Tibial artery (tissue), 4 donors: ENCODE measurements at regions not wholly inside any gene's neighbourhood (a gene's known extent, or its start where the extent isn't known, plus 50 kb on each side); places are given as distances from the start of the nearest gene placed in this dataset.
"Not testable (repeated sequence)": the region's sequence is repeated elsewhere in the genome, so short reads cannot be mapped to it uniquely, and the experiment has no call there.

Experiments used
- DNase-seq, 2 donors: peaks; one replicate each; pipeline ENCODE4 v3.0.0-alpha.2; 2019
- H3K27ac ChIP-seq, 2 donors: fragments of 200-600 bp; sonication (generic) in 1 of 2; 1 replicate in 1 of 2; 2 replicates in 1 of 2; pipeline ENCODE4 v1.5.1; 2018 to 2019; ENCODE audit warnings: mild to moderate bottlenecking in 1 of 2
- H3K27me3 ChIP-seq, 2 donors: fragments of 200-600 bp; sonication (generic) in 1 of 2; one replicate each; pipeline versions ENCODE4 v1.5.1 to v1.6.0; 2016 to 2019
- H3K36me3 ChIP-seq, 3 donors: fragments of 200-600 bp; sonication (generic) in 2 of 3; one replicate each; pipeline ENCODE4 v1.5.1; 2016 to 2019; ENCODE audit warnings: mild to moderate bottlenecking in 2 of 3
- H3K4me1 ChIP-seq, 4 donors: fragments of 200-600 bp; sonication (generic) in 2 of 4; 1 replicate in 3 of 4; 2 replicates in 1 of 4; pipeline ENCODE4 v1.5.1; 2016 to 2019
- H3K4me3 ChIP-seq, 2 donors: fragments of 200-600 bp; sonication (generic) in 1 of 2; 1 replicate in 1 of 2; 2 replicates in 1 of 2; pipeline ENCODE4 v1.5.1; 2018 to 2019; ENCODE audit warnings: mild to moderate bottlenecking in 2 of 2
- H3K9me3 ChIP-seq, 3 donors: fragments of 200-600 bp; sonication (generic) in 1 of 3; one replicate each; pipeline ENCODE4 v1.5.1; 2016 to 2019
- intact Hi-C: fragments of 100-400 bp; cut with DNase I; formaldehyde crosslinking; loops from one replicate; pipeline ENCODE4 v1.15.0; 2023; ENCODE audit warnings: low total_unique reads
- TF ChIP-seq, protein P1 (sequence below), 2 experiments: fragments of 200-600 bp in 1 of 2; fragments of 450-650 bp in 1 of 2; IDR thresholded peaks; one replicate each; pipeline ENCODE4 v1.5.1; 2017 to 2019; ENCODE audit warnings: antibody characterized with exemption in 2 of 2, mild to moderate bottlenecking in 1 of 2, moderate library complexity in 1 of 2

- intact Hi-C loops = no loop called here
- no peaks in the 10 kb centered on the region for H3K27me3 ChIP-seq
- DNase-seq = no peak
- H3K4me1 ChIP-seq = peaks cover 0 to 9% (median 4%) of the 10 kb centered on the region in 4 donors
- H3K9me3 ChIP-seq = no peaks in the 10 kb centered on the region
- no peak overlapping the region for H3K27ac ChIP-seq
- H3K4me3 ChIP-seq = no peak overlapping the region
- H3K36me3 ChIP-seq = no peaks in the 10 kb centered on the region
- TF ChIP-seq, protein P1, sequence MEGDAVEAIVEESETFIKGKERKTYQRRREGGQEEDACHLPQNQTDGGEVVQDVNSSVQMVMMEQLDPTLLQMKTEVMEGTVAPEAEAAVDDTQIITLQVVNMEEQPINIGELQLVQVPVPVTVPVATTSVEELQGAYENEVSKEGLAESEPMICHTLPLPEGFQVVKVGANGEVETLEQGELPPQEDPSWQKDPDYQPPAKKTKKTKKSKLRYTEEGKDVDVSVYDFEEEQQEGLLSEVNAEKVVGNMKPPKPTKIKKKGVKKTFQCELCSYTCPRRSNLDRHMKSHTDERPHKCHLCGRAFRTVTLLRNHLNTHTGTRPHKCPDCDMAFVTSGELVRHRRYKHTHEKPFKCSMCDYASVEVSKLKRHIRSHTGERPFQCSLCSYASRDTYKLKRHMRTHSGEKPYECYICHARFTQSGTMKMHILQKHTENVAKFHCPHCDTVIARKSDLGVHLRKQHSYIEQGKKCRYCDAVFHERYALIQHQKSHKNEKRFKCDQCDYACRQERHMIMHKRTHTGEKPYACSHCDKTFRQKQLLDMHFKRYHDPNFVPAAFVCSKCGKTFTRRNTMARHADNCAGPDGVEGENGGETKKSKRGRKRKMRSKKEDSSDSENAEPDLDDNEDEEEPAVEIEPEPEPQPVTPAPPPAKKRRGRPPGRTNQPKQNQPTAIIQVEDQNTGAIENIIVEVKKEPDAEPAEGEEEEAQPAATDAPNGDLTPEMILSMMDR (IDR thresholded peaks at IDR 0.05) = no peak
Measured at GRCh38 chr12:69047990-69048389, 115.0 kb upstream of the CPM start.

DNA sequence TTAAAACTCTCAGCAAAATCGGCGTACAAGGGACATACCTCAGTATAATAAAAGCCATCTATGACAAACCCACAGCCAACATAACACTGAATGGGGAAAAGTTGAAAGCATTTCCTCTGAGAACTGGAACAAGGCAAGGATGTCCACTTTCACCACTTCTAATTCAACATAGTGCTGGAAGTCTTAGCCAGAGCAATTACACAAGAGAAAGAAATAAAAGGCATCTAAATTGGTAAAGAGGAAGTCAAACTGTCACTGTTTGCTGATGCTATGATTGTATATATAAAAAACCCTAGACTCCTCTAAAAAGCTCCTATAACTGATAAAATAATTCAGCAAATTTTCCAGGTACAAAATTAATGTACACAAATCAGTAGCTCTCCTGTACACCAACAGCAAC is 116.9 kb upstream of the CPM start:
- intact Hi-C loops, DNase-seq, H3K36me3 ChIP-seq, H3K9me3 ChIP-seq, H3K27me3 ChIP-seq, H3K4me3 ChIP-seq, H3K27ac ChIP-seq: not testable (repeated sequence)
- H3K4me1 ChIP-seq = peaks cover 0 to 11% (median 8%) of the 10 kb centered on the region in 4 donors

- intact Hi-C loops = no loop called here
- TF ChIP-seq, protein P1 (IDR thresholded peaks at IDR 0.05) = no peak
- Histone ChIP-seq H3K4me3 (no peak overlapping the region), H3K36me3 (no peaks in the 10 kb centered on the region), H3K9me3 (no peaks in the 10 kb centered on the region), H3K4me1 (peaks cover 0 to 11% (median 8%) of the 10 kb centered on the region in 4 donors), H3K27ac (no peak overlapping the region), H3K27me3 (no peaks in the 10 kb centered on the region)
- DNase-seq = no peak
Measured at GRCh38 chr12:69052613-69053408, 119.8 kb upstream of the CPM start.

GRCh38 chr12:69054343-69055056 is 121.5 kb upstream of the CPM start:
- H3K27ac ChIP-seq = no peak overlapping the region
- TF ChIP-seq, protein P1 (IDR thresholded peaks at IDR 0.05) = no peak

GRCh38 chr12:69055280-69055679 is 122.3 kb upstream of the CPM start:
- H3K9me3 ChIP-seq = no peaks in the 10 kb centered on the region
- peaks cover 0 to 11% (median 8%) of the 10 kb centered on the region in 4 donors for H3K4me1 ChIP-seq
- intact Hi-C loops = no loop called here
- H3K36me3 ChIP-seq = no peaks in the 10 kb centered on the region
- no peak overlapping the region for H3K27ac ChIP-seq
- no peak overlapping the region for H3K4me3 ChIP-seq
- TF ChIP-seq, protein P1 (IDR thresholded peaks at IDR 0.05) = no peak
- H3K27me3 ChIP-seq = no peaks in the 10 kb centered on the region
- DNase-seq = no peak

More at GRCh38 chr12:69054343-69055056, 121.5 kb upstream of the CPM start:
- H3K4me3 ChIP-seq = no peak overlapping the region
- intact Hi-C loops = no loop called here
- no peak for DNase-seq
- no peaks in the 10 kb centered on the region for H3K27me3 ChIP-seq
- H3K9me3 ChIP-seq = no peaks in the 10 kb centered on the region
- H3K36me3 ChIP-seq = no peaks in the 10 kb centered on the region
- H3K4me1 ChIP-seq = peaks cover 0 to 11% (median 8%) of the 10 kb centered on the region in 4 donors

- DNase-seq = peak in 1 of 2 donors; percentile 48
Measured at GRCh38 chr12:69055706-69056105, 122.7 kb upstream of the CPM start.

More at GRCh38 chr12:69055706-69056105, 122.7 kb upstream of the CPM start:
- Histone ChIP-seq H3K4me3 (no peak overlapping the region), H3K36me3 (no peaks in the 10 kb centered on the region), H3K27me3 (no peaks in the 10 kb centered on the region), H3K9me3 (no peaks in the 10 kb centered on the region), H3K4me1 (peaks cover 0 to 11% (median 8%) of the 10 kb centered on the region in 4 donors), H3K27ac (no peak overlapping the region)
- TF ChIP-seq, protein P1 (IDR thresholded peaks at IDR 0.05) = no peak
- intact Hi-C loops = no loop called here
